ENCODE measurements at regions not wholly inside any gene's neighbourhood (a gene's known extent, or its start where the extent isn't known, plus 50 kb on each side); places are given as distances from the start of the nearest gene placed in this dataset.
"Not testable (repeated sequence)": the region's sequence is repeated elsewhere in the genome, so short reads cannot be mapped to it uniquely, and the experiment has no call there.

DNA sequence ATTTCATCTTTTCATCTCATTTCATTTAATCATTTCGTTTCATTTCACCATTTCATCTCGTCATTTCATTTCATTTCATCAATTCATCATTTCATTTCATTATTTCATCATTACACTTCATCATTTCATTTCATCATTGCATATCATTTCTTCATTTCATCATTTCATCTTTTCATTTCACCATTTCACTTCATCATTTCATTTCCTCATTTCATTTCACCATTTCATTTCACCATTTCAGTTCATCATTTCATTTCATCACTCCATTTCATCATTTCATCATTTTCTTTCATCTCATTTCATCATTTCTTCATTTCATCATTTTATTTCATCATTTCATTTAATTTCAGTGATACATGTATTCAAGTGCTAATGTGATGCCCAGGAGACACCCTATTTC lies 127.1 kb downstream of the ANKRD30BL start:
- Histone ChIP-seq H3K27ac (ENCODE audit: low read depth, low read length) (no peak overlapping the region), H4K20me1 (ENCODE audit: insufficient read depth, low read length) (no peaks in the 10 kb centered on the region), H3K4me1 (ENCODE audit: insufficient read depth, low read length) (no peaks in the 10 kb centered on the region), H3K27me3 (ENCODE audit: insufficient read depth, low read length) (peaks cover 12% of the 10 kb centered on the region), H3K36me3 (ENCODE audit: insufficient read depth, low read length) (no peaks in the 10 kb centered on the region), H3K4me3 (ENCODE audit: insufficient read depth, low read depth, low read length) (no peak overlapping the region), H3K9ac (ENCODE audit: low read length) (no peak overlapping the region), H3K4me2 (ENCODE audit: low read length) (no peak overlapping the region), H3K9me3 (ENCODE audit: insufficient read depth, low read depth, low read length) (no peaks in the 10 kb centered on the region), H2AFZ (ENCODE audit: low read depth, low read length) (no peak overlapping the region), H3K79me2 (ENCODE audit: insufficient read depth, low read length) (no peaks in the 10 kb centered on the region)
- TF ChIP-seq, protein P1, sequence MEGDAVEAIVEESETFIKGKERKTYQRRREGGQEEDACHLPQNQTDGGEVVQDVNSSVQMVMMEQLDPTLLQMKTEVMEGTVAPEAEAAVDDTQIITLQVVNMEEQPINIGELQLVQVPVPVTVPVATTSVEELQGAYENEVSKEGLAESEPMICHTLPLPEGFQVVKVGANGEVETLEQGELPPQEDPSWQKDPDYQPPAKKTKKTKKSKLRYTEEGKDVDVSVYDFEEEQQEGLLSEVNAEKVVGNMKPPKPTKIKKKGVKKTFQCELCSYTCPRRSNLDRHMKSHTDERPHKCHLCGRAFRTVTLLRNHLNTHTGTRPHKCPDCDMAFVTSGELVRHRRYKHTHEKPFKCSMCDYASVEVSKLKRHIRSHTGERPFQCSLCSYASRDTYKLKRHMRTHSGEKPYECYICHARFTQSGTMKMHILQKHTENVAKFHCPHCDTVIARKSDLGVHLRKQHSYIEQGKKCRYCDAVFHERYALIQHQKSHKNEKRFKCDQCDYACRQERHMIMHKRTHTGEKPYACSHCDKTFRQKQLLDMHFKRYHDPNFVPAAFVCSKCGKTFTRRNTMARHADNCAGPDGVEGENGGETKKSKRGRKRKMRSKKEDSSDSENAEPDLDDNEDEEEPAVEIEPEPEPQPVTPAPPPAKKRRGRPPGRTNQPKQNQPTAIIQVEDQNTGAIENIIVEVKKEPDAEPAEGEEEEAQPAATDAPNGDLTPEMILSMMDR (IDR thresholded peaks at IDR 0.05; ENCODE audit: insufficient read depth, low read depth, low read length), result no peak
- no peak for TF ChIP-seq EZH2 (IDR thresholded peaks at IDR 0.05; ENCODE audit: insufficient read depth, low read length)
- H3K4me3 Mint-ChIP-seq (ENCODE audit: unreplicated experiment), result no peak overlapping the region
- FAIRE-seq, result no peak
- no peaks in the 10 kb centered on the region for H3K9me3 Mint-ChIP-seq (ENCODE audit: unreplicated experiment)
- no peak for DNase-seq (ENCODE audit: low read depth)
- peaks cover 4% of the 10 kb centered on the region for H3K4me1 Mint-ChIP-seq (ENCODE audit: low read depth, unreplicated experiment)
- no peak overlapping the region for H3K27ac Mint-ChIP-seq (ENCODE audit: unreplicated experiment)
- H3K27me3 Mint-ChIP-seq (ENCODE audit: low read depth, unreplicated experiment), result peaks cover 13% of the 10 kb centered on the region
- no peaks in the 10 kb centered on the region for H3K36me3 Mint-ChIP-seq (ENCODE audit: low read depth, unreplicated experiment)

DNA sequence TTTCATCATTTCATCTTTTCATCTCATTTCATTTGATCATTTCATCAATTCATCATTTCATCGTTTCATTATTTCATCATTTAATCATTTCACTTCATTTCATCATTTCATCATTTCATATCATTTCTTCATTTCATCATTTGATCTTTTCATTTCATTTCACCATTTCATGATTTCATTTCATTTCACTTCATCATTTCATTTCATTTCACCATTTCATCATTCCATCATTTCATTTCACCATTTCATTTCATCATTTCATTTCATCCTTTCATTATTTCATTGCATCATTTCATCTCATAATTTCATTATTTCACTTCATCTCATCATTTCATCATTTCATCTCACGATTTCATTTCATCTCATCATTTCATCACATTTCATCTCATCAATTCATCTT lies 127.8 kb downstream of the ANKRD30BL start:
- no peaks in the 10 kb centered on the region for H3K9me3 ChIP-seq (ENCODE audit: insufficient read depth, low read depth, low read length)
- no peaks in the 10 kb centered on the region for H4K20me1 ChIP-seq (ENCODE audit: insufficient read depth, low read length)
- H3K9ac ChIP-seq (ENCODE audit: low read length), result no peak overlapping the region
- no peaks in the 10 kb centered on the region for H3K9me3 Mint-ChIP-seq (ENCODE audit: unreplicated experiment)
- no peak overlapping the region for H2AFZ ChIP-seq (ENCODE audit: low read depth, low read length)
- H3K27ac ChIP-seq (ENCODE audit: low read depth, low read length), result no peak overlapping the region
- FAIRE-seq (no peak), DNase-seq (ENCODE audit: low read depth) (no peak)
- peaks cover 6% of the 10 kb centered on the region for H3K27me3 Mint-ChIP-seq (ENCODE audit: low read depth, unreplicated experiment)
- H3K4me1 Mint-ChIP-seq (ENCODE audit: low read depth, unreplicated experiment), result peaks cover 3% of the 10 kb centered on the region
- H3K36me3 ChIP-seq (ENCODE audit: insufficient read depth, low read length), result no peaks in the 10 kb centered on the region
- no peaks in the 10 kb centered on the region for H3K79me2 ChIP-seq (ENCODE audit: insufficient read depth, low read length)
- peaks cover 5% of the 10 kb centered on the region for H3K27me3 ChIP-seq (ENCODE audit: insufficient read depth, low read length)
- no peaks in the 10 kb centered on the region for H3K36me3 Mint-ChIP-seq (ENCODE audit: low read depth, unreplicated experiment)
- TF ChIP-seq, protein P1 (IDR thresholded peaks at IDR 0.05; ENCODE audit: insufficient read depth, low read depth, low read length), result no peak
- TF ChIP-seq EZH2 (IDR thresholded peaks at IDR 0.05; ENCODE audit: insufficient read depth, low read length), result no peak
- H3K27ac Mint-ChIP-seq (ENCODE audit: unreplicated experiment), result no peak overlapping the region
- no peak overlapping the region for H3K4me2 ChIP-seq (ENCODE audit: low read length)
- no peaks in the 10 kb centered on the region for H3K4me1 ChIP-seq (ENCODE audit: insufficient read depth, low read length)
- H3K4me3 Mint-ChIP-seq (ENCODE audit: unreplicated experiment), result no peak overlapping the region
- no peak overlapping the region for H3K4me3 ChIP-seq (ENCODE audit: insufficient read depth, low read depth, low read length)

DNA sequence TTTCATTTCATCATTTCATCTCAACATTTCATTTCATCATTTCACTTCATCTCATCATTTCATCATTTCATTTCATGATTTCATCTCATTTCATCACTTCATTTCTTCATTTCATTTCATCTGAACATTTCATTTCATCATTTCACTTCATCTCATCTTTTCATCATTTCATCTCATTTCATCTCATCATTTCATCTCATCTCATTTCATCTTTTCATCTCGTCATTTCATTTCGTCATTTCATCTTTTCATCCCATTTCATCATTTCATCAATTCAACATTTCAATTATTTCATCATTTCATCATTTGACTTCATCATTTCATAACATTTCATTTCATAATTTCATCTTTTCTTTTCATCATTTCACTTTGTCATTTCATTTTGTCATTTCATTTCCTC lies 128.4 kb downstream of the ANKRD30BL start:
- H2AFZ ChIP-seq (ENCODE audit: low read depth, low read length), result no peak overlapping the region
- H3K9me3 ChIP-seq (ENCODE audit: insufficient read depth, low read depth, low read length), result no peaks in the 10 kb centered on the region
- H3K27ac ChIP-seq (ENCODE audit: low read depth, low read length), result no peak overlapping the region
- Mint-ChIP-seq H3K4me3 (ENCODE audit: unreplicated experiment) (no peak overlapping the region), H3K27me3 (ENCODE audit: low read depth, unreplicated experiment) (peaks cover 3% of the 10 kb centered on the region), H3K4me1 (ENCODE audit: low read depth, unreplicated experiment) (no peaks in the 10 kb centered on the region), H3K27ac (ENCODE audit: unreplicated experiment) (no peak overlapping the region), H3K36me3 (ENCODE audit: low read depth, unreplicated experiment) (no peaks in the 10 kb centered on the region), H3K9me3 (ENCODE audit: unreplicated experiment) (no peaks in the 10 kb centered on the region)
- no peak overlapping the region for H3K9ac ChIP-seq (ENCODE audit: low read length)
- peaks cover 2% of the 10 kb centered on the region for H3K27me3 ChIP-seq (ENCODE audit: insufficient read depth, low read length)
- H4K20me1 ChIP-seq (ENCODE audit: insufficient read depth, low read length), result no peaks in the 10 kb centered on the region
- H3K4me1 ChIP-seq (ENCODE audit: insufficient read depth, low read length), result no peaks in the 10 kb centered on the region
- no peak for FAIRE-seq
- TF ChIP-seq, protein P1 (IDR thresholded peaks at IDR 0.05; ENCODE audit: insufficient read depth, low read depth, low read length), result no peak
- no peak for TF ChIP-seq EZH2 (IDR thresholded peaks at IDR 0.05; ENCODE audit: insufficient read depth, low read length)
- no peak overlapping the region for H3K4me2 ChIP-seq (ENCODE audit: low read length)
- H3K36me3 ChIP-seq (ENCODE audit: insufficient read depth, low read length), result no peaks in the 10 kb centered on the region
- no peak for DNase-seq (ENCODE audit: low read depth)
- no peaks in the 10 kb centered on the region for H3K79me2 ChIP-seq (ENCODE audit: insufficient read depth, low read length)
- H3K4me3 ChIP-seq (ENCODE audit: insufficient read depth, low read depth, low read length), result no peak overlapping the region

DNA sequence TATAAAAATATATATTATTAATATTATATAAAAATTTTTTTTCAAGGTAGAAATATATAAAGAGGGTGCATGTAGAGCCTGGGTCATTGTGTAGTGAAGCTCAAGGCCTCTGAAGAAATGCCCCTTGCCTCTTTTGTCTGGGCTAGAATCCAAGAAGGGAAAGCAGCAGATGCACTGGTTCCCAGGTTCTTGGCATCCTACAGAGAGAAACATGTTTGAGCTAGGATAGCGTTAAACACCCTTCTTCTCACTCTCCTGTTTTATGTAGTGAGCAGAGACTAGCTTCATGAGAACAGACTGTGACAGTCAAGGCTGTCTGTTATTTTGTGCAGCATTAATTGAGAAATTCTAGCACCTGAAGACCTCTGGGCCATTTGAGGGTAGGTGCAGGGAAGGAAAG lies 149.7 kb downstream of the ANKRD30BL start:
- not testable (repeated sequence) for H3K4me3 Mint-ChIP-seq (ENCODE audit: unreplicated experiment); H3K4me2 ChIP-seq (ENCODE audit: low read length); FAIRE-seq; H3K27ac ChIP-seq (ENCODE audit: low read depth, low read length); H3K4me1 Mint-ChIP-seq (ENCODE audit: low read depth, unreplicated experiment); H3K9me3 Mint-ChIP-seq (ENCODE audit: unreplicated experiment); H3K4me3 ChIP-seq (ENCODE audit: insufficient read depth, low read depth, low read length); H2AFZ ChIP-seq (ENCODE audit: low read depth, low read length); H3K27me3 ChIP-seq (ENCODE audit: insufficient read depth, low read length); DNase-seq (ENCODE audit: low read depth); H3K9me3 ChIP-seq (ENCODE audit: insufficient read depth, low read depth, low read length); H3K36me3 ChIP-seq (ENCODE audit: insufficient read depth, low read length); H3K79me2 ChIP-seq (ENCODE audit: insufficient read depth, low read length); H3K9ac ChIP-seq (ENCODE audit: low read length); H3K36me3 Mint-ChIP-seq (ENCODE audit: low read depth, unreplicated experiment); H3K4me1 ChIP-seq (ENCODE audit: insufficient read depth, low read length); H3K27ac Mint-ChIP-seq (ENCODE audit: unreplicated experiment); H4K20me1 ChIP-seq (ENCODE audit: insufficient read depth, low read length)
- peaks cover 50% of the 10 kb centered on the region for H3K27me3 Mint-ChIP-seq (ENCODE audit: low read depth, unreplicated experiment)

All from astrocyte (in vitro differentiated cells and primary cell).